Skin epidermis (tissue), 12 donors: ENCODE measurements at regions not wholly inside any gene's neighbourhood (a gene's known extent, or its start where the extent isn't known, plus 50 kb on each side); places are given as distances from the start of the nearest gene placed in this dataset.

Source experiments
- H3K27ac ChIP-seq, 21 experiments: fragments of 200-600 bp; sonication (generic) in 11 of 21; one replicate each; pipeline ENCODE4 v1.5.0; 2020; ENCODE audit warnings: mild to moderate bottlenecking in 3 of 21, inconsistent platforms in 2 of 21, moderate library complexity in 2 of 21
- H3K4me3 ChIP-seq, 7 experiments: fragments of 200-600 bp; sonication (generic) in 2 of 7; one replicate each; pipeline ENCODE4 v1.5.0; 2020; ENCODE audit warnings: inconsistent platforms in 2 of 7, mild to moderate bottlenecking in 2 of 7, moderate library complexity in 1 of 7

GRCh38 chr2:226364217-226364616 is 435.4 kb downstream of the IRS1 start:
- no peak overlapping the region for H3K4me3 ChIP-seq

GRCh38 chr2:226362980-226363379 is 436.6 kb downstream of the IRS1 start:
- Histone ChIP-seq H3K27ac (no peak overlapping the region), H3K4me3 (no peak overlapping the region)

More at GRCh38 chr2:226364217-226364616, 435.4 kb downstream of the IRS1 start:
- H3K27ac ChIP-seq, result no peak overlapping the region

- Histone ChIP-seq H3K27ac (no peak overlapping the region), H3K4me3 (no peak overlapping the region)
Measured at GRCh38 chr2:226360658-226361057, 439.0 kb downstream of the IRS1 start.

- Histone ChIP-seq H3K27ac (no peak overlapping the region), H3K4me3 (no peak overlapping the region)
Measured at GRCh38 chr2:226358688-226359087, 440.9 kb downstream of the IRS1 start.

GRCh38 chr2:226357816-226358215 is 441.8 kb downstream of the IRS1 start:
- H3K4me3 ChIP-seq, result no peak overlapping the region
- H3K27ac ChIP-seq, result no peak overlapping the region

- no peak overlapping the region for H3K27ac ChIP-seq
- H3K4me3 ChIP-seq, result no peak overlapping the region
Measured at GRCh38 chr2:226355600-226355999, 444.0 kb downstream of the IRS1 start.

GRCh38 chr2:226354434-226354833 is 445.2 kb downstream of the IRS1 start:
- Histone ChIP-seq H3K4me3 (no peak overlapping the region), H3K27ac (no peak overlapping the region)

GRCh38 chr2:226352941-226353560 is 446.6 kb downstream of the IRS1 start:
- Histone ChIP-seq H3K4me3 (no peak overlapping the region), H3K27ac (no peak overlapping the region)

- Histone ChIP-seq H3K4me3 (no peak overlapping the region), H3K27ac (no peak overlapping the region)
Measured at GRCh38 chr2:226351711-226352110, 447.9 kb downstream of the IRS1 start.

- no peak overlapping the region for H3K27ac ChIP-seq
- no peak overlapping the region for H3K4me3 ChIP-seq
Measured at GRCh38 chr2:226339616-226340015, 460.0 kb downstream of the IRS1 start.

- Histone ChIP-seq H3K27ac (no peak overlapping the region), H3K4me3 (no peak overlapping the region)
Measured at GRCh38 chr2:226338825-226339224, 460.8 kb downstream of the IRS1 start.

- peak overlapping the region in 1 of 21 experiments; percentile 25 for H3K27ac ChIP-seq
- no peak overlapping the region for H3K4me3 ChIP-seq
Measured at GRCh38 chr2:226337941-226338600, 461.5 kb downstream of the IRS1 start.

- H3K4me3 ChIP-seq, result no peak overlapping the region
- H3K27ac ChIP-seq, result no peak overlapping the region
Measured at GRCh38 chr2:226336283-226336682, 463.3 kb downstream of the IRS1 start.

- Histone ChIP-seq H3K27ac (peak overlapping the region in 2 of 21 experiments; percentile 25 to 52), H3K4me3 (no peak overlapping the region)
Measured at GRCh38 chr2:226334981-226335720, 464.5 kb downstream of the IRS1 start.

GRCh38 chr2:226333388-226333787 is 466.2 kb downstream of the IRS1 start:
- Histone ChIP-seq H3K27ac (no peak overlapping the region), H3K4me3 (no peak overlapping the region)

- Histone ChIP-seq H3K4me3 (no peak overlapping the region), H3K27ac (no peak overlapping the region)
Measured at GRCh38 chr2:226330206-226330605, 469.4 kb downstream of the IRS1 start.

GRCh38 chr2:226329180-226329579 is 470.4 kb downstream of the IRS1 start:
- Histone ChIP-seq H3K4me3 (no peak overlapping the region), H3K27ac (no peak overlapping the region)

- Histone ChIP-seq H3K27ac (no peak overlapping the region), H3K4me3 (no peak overlapping the region)
Measured at GRCh38 chr2:226327830-226328229, 471.8 kb downstream of the IRS1 start.

- Histone ChIP-seq H3K4me3 (no peak overlapping the region), H3K27ac (no peak overlapping the region)
Measured at GRCh38 chr2:226325526-226325925, 474.1 kb downstream of the IRS1 start.

GRCh38 chr2:226320076-226320948 is 479.3 kb downstream of the IRS1 start:
- Histone ChIP-seq H3K27ac (no peak overlapping the region), H3K4me3 (no peak overlapping the region)
